ENCODE measurements at regions not wholly inside any gene's neighbourhood (a gene's known extent, or its start where the extent isn't known, plus 50 kb on each side); places are given as distances from the start of the nearest gene placed in this dataset.

- TF ChIP-seq POLR2A (IDR thresholded peaks at IDR 0.05; ENCODE audit: low read depth, low read length) (no peak), POLR2AphosphoS5 (IDR thresholded peaks at IDR 0.05; ENCODE audit: low read depth, low read length) (no peak), PAX5 (IDR thresholded peaks at IDR 0.05; ENCODE audit: insufficient read depth, low read length, severe bottlenecking) (no peak), TAF1 (IDR thresholded peaks at IDR 0.05; ENCODE audit: low read depth, low read length) (no peak), SPI1 (IDR thresholded peaks at IDR 0.05; ENCODE audit: low read depth, low read length) (no peak)
These were observed 73.5 kb downstream of the TTLL2 start for GRCh38 chr6:167398214-167399050.
